ENCODE measurements at regions not wholly inside any gene's neighbourhood (a gene's known extent, or its start where the extent isn't known, plus 50 kb on each side); places are given as distances from the start of the nearest gene placed in this dataset.

DNA sequence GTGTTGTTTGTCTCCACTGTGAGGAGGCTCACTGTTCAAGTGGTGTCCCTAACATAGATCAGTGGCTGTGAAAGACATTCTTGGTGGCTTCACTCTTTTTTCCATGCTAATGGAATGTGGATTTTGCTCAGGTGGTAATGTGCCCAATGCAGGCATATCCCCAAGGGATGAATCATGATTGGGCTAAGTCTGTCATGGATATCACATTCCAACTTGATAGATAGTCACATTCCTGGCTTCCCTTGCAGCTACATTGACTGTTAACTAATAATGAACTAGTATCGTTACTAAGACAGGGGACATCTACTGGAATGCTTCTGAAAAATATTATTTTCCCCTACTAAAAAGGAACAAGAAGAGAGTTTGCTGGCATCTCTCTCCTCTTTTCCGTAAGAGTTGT, 86.3 kb upstream of the SOD1 start:
- no peak overlapping the region for H3K27ac ChIP-seq (ENCODE audit: low read depth, low read length)
- TF ChIP-seq RNF2 (IDR thresholded peaks at IDR 0.05; ENCODE audit: borderline replicate concordance, low read depth, low read length, missing control alignments, poor library complexity, severe bottlenecking) (no peak), MAFK (IDR thresholded peaks at IDR 0.05; ENCODE audit: low read depth, low read length) (no peak), YY1 (IDR thresholded peaks at IDR 0.05; ENCODE audit: low read depth, low read length) (no peak)
- no peak overlapping the region for H2BK5ac ChIP-seq (ENCODE audit: low read depth, low read length)
- WGBS, 2 experiments (ENCODE audit: extremely low coverage in 1 of 2, insufficient coverage in 1 of 2, insufficient read length in 1 of 2, insufficient replicate concordance in 2 of 2, low coverage in 1 of 2, low lambda C conversion rate in 2 of 2, missing lambda C conversion rate in 1 of 2): 88% methylated on average over 2 of the region's 2 CpGs; no CpG with 5 or more reads in 1 of the 2 experiments
- peaks cover 0 to 3% (median 0%) of the 10 kb centered on the region in 4 experiments; a peak in 2 of 7 replicates for H3K4me1 ChIP-seq (replicated peaks in 1 of 4; ENCODE audit: control insufficient read depth in 3 of 4, insufficient read depth in 4 of 4, low read length in 3 of 4)
- ChIA-PET POLR2A (ENCODE audit: partially characterized antibody) (no interaction called here), CTCF (ENCODE audit: partially characterized antibody) (interaction anchor here (0.9 to 10.6 kb wide), 3 partner anchors 8 to 58 kb away, joined by 5 to 107 read pairs (median 8); no protein-coding TSS in a partner anchor)
- no peaks in the 10 kb centered on the region for H3K36me3 ChIP-seq (ENCODE audit: control insufficient read depth in 2 of 4, insufficient read depth in 4 of 4, low read length in 3 of 4)
- H4K5ac ChIP-seq (ENCODE audit: insufficient read length, low read depth, low read length): no peak overlapping the region
- H2AK5ac ChIP-seq (ENCODE audit: low read depth, low read length): no peak overlapping the region
- no peak overlapping the region for H2BK15ac ChIP-seq (ENCODE audit: low read length)
- no peak overlapping the region for H4K8ac ChIP-seq (ENCODE audit: extremely low read depth, insufficient read depth, low read length)
- H3K79me2 ChIP-seq (ENCODE audit: control insufficient read depth in 1 of 2, insufficient read depth in 2 of 2, low read length in 2 of 2): no peaks in the 10 kb centered on the region
- H2BK12ac ChIP-seq (ENCODE audit: low read depth, low read length): no peak overlapping the region
- H3K4ac ChIP-seq (replicated peaks; ENCODE audit: insufficient read length, low read depth, low read length): no peak overlapping the region
- H3K4me3 ChIP-seq (ENCODE audit: extremely low read depth in 1 of 4, insufficient read depth in 2 of 4, low read depth in 3 of 4, low read length in 4 of 4): no peak overlapping the region
- H4K20me1 ChIP-seq (replicated peaks in 1 of 2; ENCODE audit: control insufficient read depth in 1 of 2, insufficient read depth in 2 of 2, low read length in 2 of 2): no peaks in the 10 kb centered on the region
- H3K23me2 ChIP-seq (ENCODE audit: low read depth, low read length): no peaks in the 10 kb centered on the region
- H2AFZ ChIP-seq (ENCODE audit: low read length): no peak overlapping the region
- no peak overlapping the region for H3K23ac ChIP-seq (ENCODE audit: insufficient read length)
- H3K9ac ChIP-seq (replicated peaks in 1 of 4; ENCODE audit: extremely low read depth in 1 of 4, low read depth in 3 of 4, low read length in 3 of 4): no peak overlapping the region
- no peak for FAIRE-seq
- H3K4me2 ChIP-seq (ENCODE audit: insufficient read depth in 1 of 2, low read depth in 2 of 2, low read length in 2 of 2): no peak overlapping the region
- no peak overlapping the region for H2BK120ac ChIP-seq (replicated peaks; ENCODE audit: low read depth, low read length)
- H4K91ac ChIP-seq (replicated peaks; ENCODE audit: insufficient read length, low read length): no peak overlapping the region
- DNase-seq (ENCODE audit: low read depth in 1 of 2, low spot score in 2 of 2): no peak
- no peaks in the 10 kb centered on the region for H3K79me1 ChIP-seq (ENCODE audit: low read depth, low read length)
- H3K9me3 ChIP-seq (ENCODE audit: insufficient read depth in 2 of 2, low read depth in 1 of 2, low read length in 1 of 2): 0 out of 4 replicates have a peak, but pooled peaks cover 0 to 3% of the 10 kb centered on the region in 2 experiments
- no peak overlapping the region for H3K14ac ChIP-seq (ENCODE audit: insufficient read length)
- H2BK20ac ChIP-seq (ENCODE audit: low read length): no peak overlapping the region
- no peak overlapping the region for H3K56ac ChIP-seq (replicated peaks; ENCODE audit: insufficient read length, low read depth, low read length)
- no peak overlapping the region for H3K18ac ChIP-seq (ENCODE audit: extremely low read depth, low read length)
- no peaks in the 10 kb centered on the region for H3K27me3 ChIP-seq (replicated peaks in 1 of 4; ENCODE audit: control insufficient read depth in 3 of 4, extremely low read depth in 1 of 4, insufficient read depth in 3 of 4, low read length in 3 of 4)
